ENCODE measurements at regions not wholly inside any gene's neighbourhood (a gene's known extent, or its start where the extent isn't known, plus 50 kb on each side); places are given as distances from the start of the nearest gene placed in this dataset.

- Histone ChIP-seq H3K4me1 (peaks cover 17% of the 10 kb centered on the region), H3K27me3 (replicated peaks; ENCODE audit: control insufficient read depth, insufficient read depth, low read length) (no peaks in the 10 kb centered on the region), H3K36me3 (ENCODE audit: control insufficient read depth, insufficient read depth, low read length) (no peaks in the 10 kb centered on the region), H3K9me3 (no peaks in the 10 kb centered on the region), H3K4me3 (ENCODE audit: low read depth, low read length) (no peak overlapping the region)
- TF ChIP-seq, protein P1, sequence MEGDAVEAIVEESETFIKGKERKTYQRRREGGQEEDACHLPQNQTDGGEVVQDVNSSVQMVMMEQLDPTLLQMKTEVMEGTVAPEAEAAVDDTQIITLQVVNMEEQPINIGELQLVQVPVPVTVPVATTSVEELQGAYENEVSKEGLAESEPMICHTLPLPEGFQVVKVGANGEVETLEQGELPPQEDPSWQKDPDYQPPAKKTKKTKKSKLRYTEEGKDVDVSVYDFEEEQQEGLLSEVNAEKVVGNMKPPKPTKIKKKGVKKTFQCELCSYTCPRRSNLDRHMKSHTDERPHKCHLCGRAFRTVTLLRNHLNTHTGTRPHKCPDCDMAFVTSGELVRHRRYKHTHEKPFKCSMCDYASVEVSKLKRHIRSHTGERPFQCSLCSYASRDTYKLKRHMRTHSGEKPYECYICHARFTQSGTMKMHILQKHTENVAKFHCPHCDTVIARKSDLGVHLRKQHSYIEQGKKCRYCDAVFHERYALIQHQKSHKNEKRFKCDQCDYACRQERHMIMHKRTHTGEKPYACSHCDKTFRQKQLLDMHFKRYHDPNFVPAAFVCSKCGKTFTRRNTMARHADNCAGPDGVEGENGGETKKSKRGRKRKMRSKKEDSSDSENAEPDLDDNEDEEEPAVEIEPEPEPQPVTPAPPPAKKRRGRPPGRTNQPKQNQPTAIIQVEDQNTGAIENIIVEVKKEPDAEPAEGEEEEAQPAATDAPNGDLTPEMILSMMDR (IDR thresholded peaks at IDR 0.05; ENCODE audit: insufficient read depth in 1 of 2, low read depth in 1 of 2, low read length in 1 of 2, severe bottlenecking in 1 of 2, unreplicated experiment in 1 of 2), result no peak
- no peaks in the 10 kb centered on the region for H3K9me3 Mint-ChIP-seq (ENCODE audit: unreplicated experiment)
- POLR2A ChIA-PET, result no interaction called here
- CTCF ChIA-PET, result no interaction called here
- no peak for DNase-seq
- no peaks in the 10 kb centered on the region for H3K27me3 Mint-ChIP-seq (ENCODE audit: insufficient read depth, unreplicated experiment)
- H3K27ac Mint-ChIP-seq (ENCODE audit: unreplicated experiment), result peak overlapping the region; percentile 88
- no peaks in the 10 kb centered on the region for H3K36me3 Mint-ChIP-seq (ENCODE audit: insufficient read depth, unreplicated experiment)
- no peak overlapping the region for H3K4me3 Mint-ChIP-seq (ENCODE audit: unreplicated experiment)
- H3K4me1 Mint-ChIP-seq (ENCODE audit: low read depth, unreplicated experiment), result peaks cover 12% of the 10 kb centered on the region
- intact Hi-C loops (cut with micrococcal nuclease; ENCODE audit: unreplicated experiment), result no loop called here
- BruUV-seq (replicated peaks), result no TSS peak
Observed at GRCh38 chr1:218705391-218705790, 360.3 kb downstream of the TGFB2 start.

GRCh38 chr1:218705911-218706893, 361.1 kb downstream of the TGFB2 start:
- BruUV-seq (replicated peaks), result no TSS peak
- H3K4me3 ChIP-seq (ENCODE audit: low read depth, low read length), result no peak overlapping the region
- Mint-ChIP-seq H3K27me3 (ENCODE audit: insufficient read depth, unreplicated experiment) (no peaks in the 10 kb centered on the region), H3K9me3 (ENCODE audit: unreplicated experiment) (no peaks in the 10 kb centered on the region), H3K36me3 (ENCODE audit: insufficient read depth, unreplicated experiment) (no peaks in the 10 kb centered on the region), H3K4me1 (ENCODE audit: low read depth, unreplicated experiment) (peaks cover 12% of the 10 kb centered on the region), H3K27ac (ENCODE audit: unreplicated experiment) (peak overlapping the region; percentile 88), H3K4me3 (ENCODE audit: unreplicated experiment) (peak overlapping the region; percentile 48)
- H3K9me3 ChIP-seq, result no peaks in the 10 kb centered on the region
- no peaks in the 10 kb centered on the region for H3K27me3 ChIP-seq (replicated peaks; ENCODE audit: control insufficient read depth, insufficient read depth, low read length)
- peak; percentile 52 to 59 for DNase-seq
- POLR2A ChIA-PET, result no interaction called here
- CTCF ChIA-PET, result no interaction called here
- peaks cover 17% of the 10 kb centered on the region for H3K4me1 ChIP-seq
- intact Hi-C loops (cut with micrococcal nuclease; ENCODE audit: unreplicated experiment), result loop anchor here (1.0 kb wide), 1 partner anchor 32 kb away; no protein-coding TSS in a partner anchor
- no peaks in the 10 kb centered on the region for H3K36me3 ChIP-seq (ENCODE audit: control insufficient read depth, insufficient read depth, low read length)
- TF ChIP-seq, protein P1 (IDR thresholded peaks at IDR 0.05; ENCODE audit: insufficient read depth in 1 of 2, low read depth in 1 of 2, low read length in 1 of 2, severe bottlenecking in 1 of 2, unreplicated experiment in 1 of 2), result no peak

GRCh38 chr1:218711001-218711400, 365.9 kb downstream of the TGFB2 start:
- no peak for DNase-seq

More at GRCh38 chr1:218711001-218711400, 365.9 kb downstream of the TGFB2 start:
- Histone ChIP-seq H3K9me3 (no peaks in the 10 kb centered on the region), H3K36me3 (ENCODE audit: control insufficient read depth, insufficient read depth, low read length) (no peaks in the 10 kb centered on the region), H3K4me1 (peaks cover 9% of the 10 kb centered on the region; the same call in 1 of the 2 replicates), H3K27me3 (replicated peaks; ENCODE audit: control insufficient read depth, insufficient read depth, low read length) (no peaks in the 10 kb centered on the region), H3K4me3 (ENCODE audit: low read depth, low read length) (no peak overlapping the region)
- no peak overlapping the region for H3K4me3 Mint-ChIP-seq (ENCODE audit: unreplicated experiment)
- intact Hi-C loops (cut with micrococcal nuclease; ENCODE audit: unreplicated experiment), result no loop called here
- ChIA-PET CTCF (no interaction called here), POLR2A (no interaction called here)
- H3K27me3 Mint-ChIP-seq (ENCODE audit: insufficient read depth, unreplicated experiment), result no peaks in the 10 kb centered on the region
- H3K27ac Mint-ChIP-seq (ENCODE audit: unreplicated experiment), result no peak overlapping the region
- H3K36me3 Mint-ChIP-seq (ENCODE audit: insufficient read depth, unreplicated experiment), result no peaks in the 10 kb centered on the region
- H3K9me3 Mint-ChIP-seq (ENCODE audit: unreplicated experiment), result peaks cover 6% of the 10 kb centered on the region
- H3K4me1 Mint-ChIP-seq (ENCODE audit: low read depth, unreplicated experiment), result peaks cover 5% of the 10 kb centered on the region
- TF ChIP-seq, protein P1 (IDR thresholded peaks at IDR 0.05; ENCODE audit: insufficient read depth in 1 of 2, low read depth in 1 of 2, low read length in 1 of 2, severe bottlenecking in 1 of 2, unreplicated experiment in 1 of 2), result no peak
- BruUV-seq (replicated peaks), result no TSS peak
